Left cardiac atrium (tissue), 4 donors: ENCODE measurements at regions not wholly inside any gene's neighbourhood (a gene's known extent, or its start where the extent isn't known, plus 50 kb on each side); places are given as distances from the start of the nearest gene placed in this dataset.
"Not testable (repeated sequence)": the region's sequence is repeated elsewhere in the genome, so short reads cannot be mapped to it uniquely, and the experiment has no call there.

Experiments used
- ATAC-seq, 2 donors: fragments of 200-7000 bp; cut with Tn5 transposase; one replicate each; pipeline ENCODE4 v1.9.1; 2020; ENCODE audit warnings: mild to moderate bottlenecking in 2 of 2, moderate library complexity in 2 of 2
- DNase-seq: peaks from one replicate; pipeline ENCODE4 v3.0.0-alpha.2; 2020
- intact Hi-C, 2 donors: fragments of 100-400 bp; cut with DNase I; formaldehyde crosslinking; loops; one replicate each; pipeline versions ENCODE4 v1.14.1 to v1.15.1; 2022 to 2023
- donor health status: DM: no; HTN: yes; CAD: no.
- donor health status: DM: no; HTN: yes; CAD: no; lungs with severe emphysema.
- donor health status: DM: yes; HTN: yes; CAD: no.
- donor health status: Dilated cardiomyopathy.

DNA sequence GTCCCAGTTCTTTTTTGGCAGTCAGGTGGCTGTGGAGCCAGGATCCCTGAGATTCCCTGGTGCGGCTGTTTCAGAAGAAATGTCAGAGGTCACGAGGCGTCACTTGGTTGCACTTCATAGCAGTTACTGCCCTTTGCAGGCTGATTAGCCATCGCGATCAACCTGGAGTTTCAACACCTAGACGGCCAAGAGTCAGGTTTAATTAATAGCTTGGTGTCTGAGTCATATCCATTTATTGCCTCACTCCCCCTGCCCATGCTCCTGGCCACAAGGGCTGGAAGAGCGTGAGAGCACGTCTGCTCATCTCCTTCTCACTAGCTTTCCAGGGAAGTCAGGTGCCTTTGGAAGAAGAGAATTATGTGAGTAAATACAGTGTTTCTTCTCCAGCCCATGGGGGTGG, 552.3 kb downstream of the TSN start:
- intact Hi-C loops = no loop called here
- peak in 1 of 2 donors; percentile 35 for ATAC-seq

DNA sequence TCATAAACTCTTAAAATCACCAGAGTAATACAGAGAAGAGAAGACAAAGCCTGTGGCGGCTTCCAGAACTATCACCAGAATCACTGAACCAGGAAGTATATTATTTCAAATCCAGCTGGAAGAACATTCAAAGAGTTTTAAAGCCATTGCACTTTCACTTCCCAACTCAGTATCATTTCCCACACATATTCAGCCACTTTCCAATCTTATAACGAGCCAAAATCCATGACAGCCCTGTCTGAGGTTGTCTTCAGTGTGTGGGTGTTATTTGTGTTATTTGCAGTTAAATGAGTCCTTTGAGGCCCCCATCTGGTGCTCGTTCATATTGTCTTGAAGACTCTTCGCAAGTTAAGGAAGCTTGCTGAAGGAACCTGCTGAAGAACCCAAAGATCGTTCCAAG, 559.9 kb downstream of the TSN start:
- intact Hi-C loops = no loop called here
- DNase-seq (no peak), ATAC-seq (no peak)

More for the DNA sequence above, 552.3 kb downstream of the TSN start:
- DNase-seq = no peak

GRCh38 chr2:122319539-122320132, 564.2 kb downstream of the TSN start:
- no peak for DNase-seq

DNA sequence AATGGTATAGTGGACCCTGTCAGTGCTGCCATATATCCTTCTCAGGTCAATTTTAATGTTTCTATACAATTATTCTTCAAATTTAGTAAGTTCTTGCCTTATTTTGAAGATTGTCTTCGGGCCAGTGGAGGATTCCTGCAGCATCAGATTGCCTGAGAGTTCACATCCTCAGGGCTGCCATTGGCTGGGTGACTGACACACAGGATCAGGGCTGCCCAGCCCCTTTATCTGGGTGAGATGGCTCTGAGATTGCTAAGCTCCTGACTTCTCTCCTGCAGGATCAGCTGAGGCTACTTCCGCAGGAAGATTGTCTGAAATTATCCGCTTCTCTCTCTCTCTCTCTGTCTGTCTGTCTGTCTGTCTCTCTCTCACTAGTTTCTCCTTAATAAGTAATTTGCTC, 567.4 kb downstream of the TSN start:
- intact Hi-C loops = no loop called here
- ATAC-seq (no peak), DNase-seq (no peak)

More at GRCh38 chr2:122319539-122320132, 564.2 kb downstream of the TSN start:
- intact Hi-C loops = no loop called here
- peak in 1 of 2 donors; percentile 43 for ATAC-seq

DNA sequence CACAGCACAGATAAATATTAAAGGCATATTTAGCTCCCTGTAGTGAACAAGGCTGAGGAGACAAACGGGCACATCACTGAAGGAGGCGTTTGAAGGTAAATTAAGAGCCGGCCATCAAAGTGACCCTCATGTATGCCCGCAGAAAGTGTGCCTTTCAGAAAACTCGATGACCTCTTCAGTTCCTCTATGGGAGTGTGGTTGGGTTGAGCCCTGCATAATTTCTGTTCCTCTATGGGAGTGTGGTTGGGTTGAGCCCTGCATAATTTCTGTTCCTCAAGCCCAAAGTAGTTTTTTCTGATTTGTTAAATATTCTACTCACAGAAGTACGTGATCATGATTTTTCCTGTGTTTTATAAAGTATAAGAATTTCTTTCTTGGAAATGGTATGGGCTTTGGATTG, 568.5 kb downstream of the TSN start:
- ATAC-seq (no peak), DNase-seq (no peak)
- intact Hi-C loops = no loop called here

GRCh38 chr2:122326471-122326870, 571.0 kb downstream of the TSN start:
- DNase-seq = no peak
- intact Hi-C loops = no loop called here

GRCh38 chr2:122328816-122329215, 573.4 kb downstream of the TSN start:
- intact Hi-C loops = no loop called here
- DNase-seq (no peak), ATAC-seq (peak in 1 of 2 donors; percentile 73)

More at GRCh38 chr2:122326471-122326870, 571.0 kb downstream of the TSN start:
- no peak for ATAC-seq

DNA sequence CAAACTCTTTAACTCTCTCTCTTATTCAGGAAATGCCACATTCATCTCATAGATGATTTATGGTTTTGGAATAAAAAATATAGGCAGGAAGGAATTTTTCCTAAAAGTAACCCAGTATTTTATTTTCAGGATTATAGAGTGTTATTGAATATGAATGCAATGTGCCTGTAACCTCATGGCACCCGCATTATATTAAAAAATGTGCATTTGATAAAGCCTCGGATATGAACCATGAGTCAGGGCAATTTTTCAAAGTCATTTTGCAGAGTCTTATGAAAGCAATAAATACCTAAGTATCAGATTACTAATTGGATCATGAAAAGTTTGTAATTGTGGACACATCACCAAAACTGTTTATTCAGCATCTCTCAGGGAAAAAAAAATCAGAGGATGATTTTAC, 573.8 kb downstream of the TSN start:
- intact Hi-C loops = no loop called here
- ATAC-seq (peak in 1 of 2 donors; percentile 18), DNase-seq (no peak)

DNA sequence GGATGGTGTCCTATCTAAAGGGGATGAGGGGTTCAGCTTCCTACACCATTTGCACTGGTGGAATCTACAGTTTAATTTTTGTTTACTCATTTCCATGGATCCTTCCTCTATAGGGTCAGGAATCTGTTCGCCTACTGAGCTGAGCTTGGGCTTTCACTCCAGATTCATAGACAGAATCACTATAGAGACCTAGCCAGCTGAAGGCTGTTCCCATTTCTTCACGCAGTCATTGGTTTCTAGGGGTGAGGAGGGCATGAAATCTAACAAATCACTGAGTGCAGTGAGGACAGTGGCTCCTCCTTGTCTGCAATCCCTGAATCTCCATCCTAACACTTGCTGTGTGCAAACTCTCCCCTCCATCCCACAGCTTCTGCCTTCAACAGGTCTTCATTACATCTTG, 578.5 kb downstream of the TSN start:
- ATAC-seq (no peak), DNase-seq (no peak)
- intact Hi-C loops = no loop called here

DNA sequence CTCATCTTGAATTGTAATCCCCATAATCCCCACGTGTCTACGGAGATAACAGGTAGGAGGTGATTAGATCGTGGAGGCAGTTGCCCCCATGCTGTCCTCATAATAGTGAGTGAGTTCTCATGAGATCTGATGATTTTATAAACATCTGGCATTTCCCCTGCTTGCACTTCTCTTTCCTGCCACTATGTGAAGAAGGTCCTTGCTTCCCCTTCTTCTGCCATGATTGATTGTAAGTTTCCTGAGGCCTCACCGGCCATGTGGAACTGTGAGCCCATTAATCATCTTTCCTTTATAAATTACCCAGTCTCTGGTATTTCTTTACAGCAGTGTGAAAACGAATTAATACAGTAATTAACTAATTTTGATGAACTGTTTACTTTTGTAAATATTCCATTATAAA, 582.5 kb downstream of the TSN start:
- intact Hi-C loops = no loop called here
- DNase-seq (no peak), ATAC-seq (no peak)

DNA sequence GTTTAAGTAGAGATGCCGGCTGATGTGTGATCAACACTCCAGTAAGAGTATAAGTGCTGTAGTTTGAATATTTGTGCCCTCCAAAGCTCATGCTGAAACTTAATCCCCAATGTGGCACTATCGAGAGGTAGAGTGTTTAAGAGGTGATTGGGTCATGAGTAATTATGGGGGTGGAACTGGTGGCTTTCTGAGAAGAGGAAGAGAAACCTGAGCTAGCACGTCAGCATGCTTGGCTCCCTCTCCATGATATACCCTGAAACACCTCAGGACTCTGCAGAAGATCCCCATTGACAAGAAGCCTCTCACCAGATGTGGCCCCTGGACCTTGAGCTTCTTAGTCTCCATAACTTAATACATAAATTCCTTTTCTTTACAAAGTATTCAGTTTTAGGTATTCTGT, 584.8 kb downstream of the TSN start:
- DNase-seq = no peak
- intact Hi-C loops = no loop called here
- ATAC-seq = no peak

GRCh38 chr2:122341007-122341406, 585.6 kb downstream of the TSN start:
- intact Hi-C loops = no loop called here
- ATAC-seq (no peak), DNase-seq (no peak)

GRCh38 chr2:122352151-122352550, 596.7 kb downstream of the TSN start:
- DNase-seq, ATAC-seq, intact Hi-C loops: not testable (repeated sequence)

DNA sequence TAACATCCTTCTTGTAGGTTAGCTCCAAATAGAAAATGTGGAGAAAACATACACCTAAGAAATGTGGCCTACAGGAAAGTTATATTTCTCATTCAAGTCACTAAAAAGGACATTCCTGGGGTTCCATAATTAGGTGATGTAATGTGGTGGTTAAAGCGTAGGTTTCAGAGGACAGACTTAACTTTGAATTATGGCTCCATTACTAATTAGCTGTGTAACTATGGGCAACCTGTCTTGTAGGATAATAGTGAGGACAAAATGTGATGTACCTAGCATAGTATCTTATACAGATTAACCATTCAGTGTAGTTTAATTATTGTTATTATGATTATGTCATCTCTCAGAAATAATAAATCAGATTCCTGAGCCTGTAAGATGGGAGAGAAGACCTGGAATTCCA, 602.5 kb downstream of the TSN start:
- ATAC-seq = no peak
- DNase-seq = no peak
- intact Hi-C loops = no loop called here

GRCh38 chr2:122358729-122359128, 603.3 kb downstream of the TSN start:
- intact Hi-C loops = no loop called here
- DNase-seq (no peak), ATAC-seq (no peak)

GRCh38 chr2:122363885-122364284, 608.4 kb downstream of the TSN start:
- intact Hi-C loops = no loop called here
- no peak for ATAC-seq
- DNase-seq = no peak

DNA sequence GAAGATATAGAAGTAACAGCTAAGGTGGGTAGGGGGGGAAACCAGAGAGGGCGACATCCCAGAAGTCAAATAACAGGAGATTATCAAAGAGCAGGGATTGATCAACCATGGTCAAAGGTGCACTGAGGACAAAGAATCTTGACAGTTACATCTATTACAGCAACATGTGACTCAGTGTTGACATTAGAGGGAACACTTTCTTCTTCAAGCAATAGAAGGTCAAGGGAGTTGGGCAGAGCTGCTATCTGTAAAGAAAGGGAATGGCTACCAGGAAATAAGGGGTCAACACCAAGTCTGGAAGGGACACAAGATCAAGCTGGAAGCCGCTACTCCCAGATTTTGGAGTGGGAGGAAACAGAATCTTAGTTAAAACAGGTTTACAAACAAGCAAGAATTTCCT, 611.0 kb downstream of the TSN start:
- intact Hi-C loops = no loop called here
- ATAC-seq = no peak
- DNase-seq = no peak

DNA sequence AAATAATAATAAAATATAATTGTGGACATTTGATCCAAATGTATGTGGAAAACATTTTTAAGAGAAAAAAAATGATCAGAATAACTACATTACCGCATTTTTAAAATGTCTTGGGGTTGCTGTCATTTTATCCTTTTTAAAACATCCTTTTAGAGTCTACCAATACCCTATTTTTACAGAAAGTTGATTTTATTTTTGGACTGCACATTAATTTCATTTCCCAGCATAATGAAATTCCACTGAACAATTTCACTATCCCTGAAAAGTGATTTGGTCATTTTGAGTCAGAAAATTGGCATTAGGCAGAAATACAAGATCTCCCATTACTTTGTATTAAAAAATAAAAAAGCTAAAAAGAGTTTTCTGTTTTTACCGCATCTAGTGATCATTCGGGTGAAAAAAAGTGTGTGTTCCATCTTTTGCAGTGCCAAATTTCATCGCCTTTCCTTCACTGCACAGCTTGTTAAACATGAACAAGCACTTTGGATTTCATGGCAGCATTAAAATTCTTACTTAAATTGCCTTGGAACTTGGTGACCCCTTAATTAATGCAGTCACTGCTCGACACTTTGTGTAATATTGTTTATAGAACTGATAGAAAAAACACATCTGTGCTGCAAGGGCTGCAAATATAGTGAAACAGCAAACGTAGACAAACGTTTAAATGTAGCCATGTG, 611.7 kb downstream of the TSN start:
- ATAC-seq (no peak), DNase-seq (no peak)
- intact Hi-C loops = no loop called here

GRCh38 chr2:122367646-122368010, 612.2 kb downstream of the TSN start:
- intact Hi-C loops = no loop called here
- no peak for DNase-seq
- ATAC-seq = no peak

DNA sequence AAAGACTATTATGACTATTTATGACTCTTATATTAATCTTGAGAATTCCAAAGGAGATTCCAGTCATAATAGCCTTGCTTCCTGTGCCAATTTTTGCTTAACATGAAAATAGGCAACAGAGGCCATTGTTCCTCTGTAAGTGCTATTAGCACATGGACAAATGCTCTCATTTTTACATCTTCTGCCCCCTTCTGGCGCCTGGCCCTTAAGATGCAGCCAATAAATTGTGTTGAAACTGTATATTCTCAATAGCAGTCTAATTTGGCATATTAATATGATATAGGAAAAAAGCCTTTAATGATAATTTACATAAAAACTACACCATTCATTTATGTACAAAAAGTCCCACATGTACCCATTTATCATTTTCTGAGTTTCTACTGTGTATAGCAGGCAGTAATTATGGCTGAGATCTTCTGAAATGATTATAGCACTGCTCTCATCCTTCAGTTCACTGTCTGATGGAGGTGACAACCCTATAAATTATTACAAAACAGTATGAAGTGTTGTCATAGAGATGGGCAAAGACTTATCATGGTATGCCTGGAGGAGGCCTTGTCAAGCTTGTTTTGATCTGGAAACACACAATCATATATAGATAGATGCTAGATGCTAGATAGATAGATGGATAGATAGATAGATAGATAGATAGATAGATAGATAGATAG, 613.3 kb downstream of the TSN start:
- intact Hi-C loops = no loop called here
- ATAC-seq = no peak

DNA sequence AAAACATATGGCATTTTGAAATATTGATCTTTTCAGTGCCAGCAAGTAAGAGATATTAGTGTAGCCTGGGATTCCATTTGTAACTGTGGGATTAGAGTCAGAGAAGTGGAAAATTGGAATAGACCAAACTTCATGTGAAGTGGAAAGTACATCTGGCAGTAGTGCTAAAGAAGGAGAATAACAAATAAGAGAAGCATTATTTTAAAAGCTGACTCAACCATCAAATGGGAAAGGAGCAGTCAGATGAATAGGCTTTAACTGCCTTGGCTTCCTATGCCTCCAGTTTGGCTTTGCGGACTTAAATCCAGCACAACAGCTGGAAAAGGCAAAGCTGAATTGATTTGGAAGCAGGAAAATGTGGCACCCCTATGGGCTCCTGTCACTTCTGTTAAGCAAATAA, 623.1 kb downstream of the TSN start:
- ATAC-seq (no peak), DNase-seq (no peak)
- intact Hi-C loops = no loop called here

More for the DNA sequence above, 613.3 kb downstream of the TSN start:
- DNase-seq = no peak
